HEK293 (cell line): ENCODE measurements at regions not wholly inside any gene's neighbourhood (a gene's known extent, or its start where the extent isn't known, plus 50 kb on each side); places are given as distances from the start of the nearest gene placed in this dataset.
A peak's percentile ranks its signal among the peaks of the same experiment; 100 is the strongest.

ENCODE experiments used
- CTCF ChIA-PET: fragments of 350-600 bp; formaldehyde crosslinking; extraction: SDS; loops from one replicate; lab custom pipeline; 2021; ENCODE audit warnings: antibody characterized with exemption; lab: Yijun Ruan, JAX
- POLR2A ChIA-PET: fragments of 300-600 bp; formaldehyde crosslinking; extraction: SDS; loops from one replicate; lab custom pipeline; 2020; ENCODE audit warnings: antibody characterized with exemption, inconsistent platforms; lab: Yijun Ruan, JAX
- H3K27ac ChIP-seq: fragments of 200-500 bp; sonication (Bioruptor generic); 2 replicates; pipeline ENCODE4 v1.5.1; 2014; ENCODE audit warnings: low read depth, low read length, control low read depth, inconsistent platforms; ENCODE audit errors: extremely low read depth
- H3K36me3 ChIP-seq, 2 experiments: fragments of 200-500 bp in 1 of 2; sonication (Bioruptor generic) in 1 of 2; 1 replicate in 1 of 2; 2 replicates in 1 of 2; pipeline ENCODE4 v1.5.1; 2014 to 2017; ENCODE audit warnings: inconsistent platforms in 2 of 2, low read length in 2 of 2; ENCODE audit not compliant: control insufficient read depth in 2 of 2, insufficient read depth in 1 of 2
- H3K4me1 ChIP-seq: fragments of 200-500 bp; sonication (Bioruptor generic); 2 replicates; pipeline ENCODE4 v1.5.1; 2014; ENCODE audit warnings: mild to moderate bottlenecking, low read length, inconsistent platforms; ENCODE audit not compliant: control insufficient read depth, insufficient read depth
- H3K4me3 ChIP-seq: 2 replicates; pipeline ENCODE4 v1.5.1; 2011; ENCODE audit warnings: low read depth, mild to moderate bottlenecking, control low read depth, low read length, moderate library complexity
- H3K9me3 ChIP-seq: fragments of 200-500 bp; sonication (Bioruptor generic); 2 replicates; pipeline ENCODE4 v1.5.1; 2014; ENCODE audit warnings: low read depth, low read length, inconsistent platforms; ENCODE audit not compliant: control insufficient read depth, insufficient read depth
- HOXC10 ChIP-seq: sonication (generic); formaldehyde crosslinking; IDR thresholded peaks from 2 replicates; pipeline ENCODE4 v1.8.1; 2023; ENCODE audit warnings: mild to moderate bottlenecking, missing genetic modification reagents
- TCF7L2 ChIP-seq: IDR thresholded peaks from 2 replicates; pipeline ENCODE4 v1.6.1; 2011; ENCODE audit warnings: low read depth, mild to moderate bottlenecking, inconsistent platforms, low read length, moderate library complexity, borderline replicate concordance
- ZBTB20 ChIP-seq: fragments of 450-650 bp; formaldehyde crosslinking; IDR thresholded peaks from 2 replicates; pipeline ENCODE4 v1.5.1; 2016; ENCODE audit warnings: missing biosample characterization, missing genetic modification characterization
- ZBTB26 ChIP-seq: fragments of 450-650 bp; formaldehyde crosslinking; optimal IDR thresholded peaks from 2 replicates; pipeline ENCODE3; 2016; ENCODE audit warnings: missing biosample characterization, mild to moderate bottlenecking, missing genetic modification characterization
- ZFHX2 ChIP-seq: fragments of 450-650 bp; formaldehyde crosslinking; conservative IDR thresholded peaks from 2 replicates; pipeline ENCODE4 v1.5.1; 2016; ENCODE audit warnings: missing biosample characterization, missing genetic modification characterization
- ZNF114 ChIP-seq: fragments of 450-650 bp; formaldehyde crosslinking; IDR thresholded peaks from 2 replicates; pipeline ENCODE4 v1.5.0; 2017; ENCODE audit warnings: missing biosample characterization, missing genetic modification characterization
- ZNF133 ChIP-seq: fragments of 450-650 bp; formaldehyde crosslinking; IDR thresholded peaks from 2 replicates; pipeline ENCODE4 v1.5.1; 2016; ENCODE audit warnings: missing biosample characterization, missing genetic modification characterization
- ZNF214 ChIP-seq: fragments of 450-650 bp; formaldehyde crosslinking; IDR thresholded peaks from 2 replicates; pipeline ENCODE4 v1.5.1; 2017; ENCODE audit warnings: missing biosample characterization, mild to moderate bottlenecking, missing genetic modification characterization, borderline replicate concordance
- ZNF292 ChIP-seq: fragments of 450-650 bp; formaldehyde crosslinking; IDR thresholded peaks from 2 replicates; pipeline ENCODE4 v1.5.1; 2016; ENCODE audit warnings: low read depth, missing biosample characterization, missing genetic modification characterization, borderline replicate concordance
- ZNF600 ChIP-seq: fragments of 450-650 bp; formaldehyde crosslinking; IDR thresholded peaks from 2 replicates; pipeline ENCODE4 v1.5.1; 2016; ENCODE audit warnings: missing biosample characterization, missing genetic modification characterization
- ZNF707 ChIP-seq: fragments of 450-650 bp; formaldehyde crosslinking; IDR thresholded peaks from 2 replicates; pipeline ENCODE4 v1.5.1; 2016; ENCODE audit warnings: missing biosample characterization, missing genetic modification characterization
- TF ChIP-seq, protein P1 (sequence below): fragments of 450-650 bp; formaldehyde crosslinking; IDR thresholded peaks from 2 replicates; pipeline ENCODE4 v1.5.1; 2016; ENCODE audit warnings: missing biosample characterization, missing genetic modification characterization
- TF ChIP-seq, protein P2 (sequence below): fragments of 450-650 bp; formaldehyde crosslinking; conservative IDR thresholded peaks from 2 replicates; pipeline ENCODE4 v1.5.1; 2016; ENCODE audit warnings: low read depth, missing biosample characterization, missing genetic modification characterization
- TF ChIP-seq, protein P3 (sequence below): fragments of 450-650 bp; formaldehyde crosslinking; IDR thresholded peaks from 2 replicates; pipeline ENCODE4 v1.5.1; 2016; ENCODE audit warnings: missing biosample characterization, missing genetic modification characterization

GRCh38 chr3:182078929-182079328, 367.2 kb downstream of the SOX2 start (continued):
- TF ChIP-seq ZNF133 (tag by site-specific recombination) (no peak), ZBTB26 (tag by site-specific recombination) (no peak), ZNF114 (tag by site-specific recombination) (no peak)
- TF ChIP-seq, all 188 proteins: peak for 0

DNA sequence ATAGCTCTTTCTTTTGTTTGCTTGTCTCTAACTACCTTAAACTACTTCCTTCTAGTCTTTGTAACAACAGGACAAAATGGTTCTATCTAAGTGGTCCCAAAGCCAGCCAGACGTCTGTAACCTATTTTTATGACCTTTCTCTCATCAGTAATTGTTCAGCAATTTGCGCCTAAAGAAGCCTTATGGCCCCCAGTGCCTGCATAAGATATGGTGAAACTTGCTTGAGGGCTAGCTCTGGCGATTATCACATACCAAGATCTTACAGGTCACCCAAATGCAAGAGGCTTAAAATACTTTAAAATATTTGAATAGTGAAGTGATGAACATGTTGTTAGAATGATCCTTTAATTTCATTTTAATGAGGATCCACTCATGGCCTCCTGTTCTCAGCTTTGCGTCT, 369.4 kb downstream of the SOX2 start:
- H3K4me3 ChIP-seq: no peak overlapping the region
- TF ChIP-seq ZNF292 (no peak), HOXC10 (CRISPR knock-in tag) (no peak), TCF7L2 (no peak)
- TF ChIP-seq, protein P1, sequence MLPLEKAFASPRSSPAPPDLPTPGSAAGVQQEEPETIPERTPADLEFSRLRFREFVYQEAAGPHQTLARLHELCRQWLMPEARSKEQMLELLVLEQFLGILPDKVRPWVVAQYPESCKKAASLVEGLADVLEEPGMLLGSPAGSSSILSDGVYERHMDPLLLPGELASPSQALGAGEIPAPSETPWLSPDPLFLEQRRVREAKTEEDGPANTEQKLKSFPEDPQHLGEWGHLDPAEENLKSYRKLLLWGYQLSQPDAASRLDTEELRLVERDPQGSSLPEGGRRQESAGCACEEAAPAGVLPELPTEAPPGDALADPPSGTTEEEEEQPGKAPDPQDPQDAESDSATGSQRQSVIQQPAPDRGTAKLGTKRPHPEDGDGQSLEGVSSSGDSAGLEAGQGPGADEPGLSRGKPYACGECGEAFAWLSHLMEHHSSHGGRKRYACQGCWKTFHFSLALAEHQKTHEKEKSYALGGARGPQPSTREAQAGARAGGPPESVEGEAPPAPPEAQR (tag by site-specific recombination): no peak
- POLR2A ChIA-PET: no interaction called here
- H3K4me1 ChIP-seq: no peaks in the 10 kb centered on the region
- no peaks in the 10 kb centered on the region for H3K36me3 ChIP-seq
- no peak overlapping the region for H3K27ac ChIP-seq
- no peaks in the 10 kb centered on the region for H3K9me3 ChIP-seq
- CTCF ChIA-PET: no interaction called here

GRCh38 chr3:182083112-182083511, 371.4 kb downstream of the SOX2 start:
- H3K27ac ChIP-seq: no peak overlapping the region
- H3K9me3 ChIP-seq: no peaks in the 10 kb centered on the region
- H3K4me3 ChIP-seq: no peak overlapping the region
- no peak for TF ChIP-seq ZNF600
- POLR2A ChIA-PET: no interaction called here
- H3K36me3 ChIP-seq: no peaks in the 10 kb centered on the region
- H3K4me1 ChIP-seq: no peaks in the 10 kb centered on the region
- CTCF ChIA-PET: interaction anchor here (1.1 kb wide), 1 partner anchor 146 kb away, joined by 3 read pairs; no protein-coding TSS in a partner anchor

DNA sequence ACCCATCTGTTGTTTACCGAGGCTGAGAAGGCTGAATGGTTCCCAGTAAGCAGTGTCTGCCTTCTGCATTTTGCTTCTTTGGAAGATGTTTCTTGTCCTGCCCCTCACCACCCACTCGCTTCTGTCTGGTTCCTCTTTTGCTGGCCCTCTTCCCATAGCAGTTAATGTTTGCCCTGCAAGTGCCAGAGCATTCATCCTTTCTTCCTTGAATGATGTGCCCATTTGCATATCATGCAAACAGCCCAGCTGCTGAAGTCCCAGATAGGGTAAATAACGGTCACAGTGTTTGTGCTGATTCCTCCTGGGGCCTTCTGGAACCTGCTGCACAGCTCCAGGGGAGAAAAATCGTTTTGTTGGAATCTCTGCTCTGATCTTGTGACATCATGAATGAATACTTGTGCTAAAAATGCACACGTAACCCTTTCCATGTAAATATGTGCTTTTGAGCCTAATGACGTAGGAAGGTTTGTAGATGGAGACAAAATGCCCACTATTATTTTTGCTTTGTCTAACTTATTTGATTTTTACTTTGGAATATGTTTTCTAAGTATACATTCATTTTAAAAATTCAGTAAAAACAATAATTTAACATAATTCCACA, 381.0 kb downstream of the SOX2 start:
- H3K27ac ChIP-seq: no peak overlapping the region
- CTCF ChIA-PET: no interaction called here
- no peaks in the 10 kb centered on the region for H3K4me1 ChIP-seq
- POLR2A ChIA-PET: no interaction called here
- H3K36me3 ChIP-seq: no peaks in the 10 kb centered on the region
- no peaks in the 10 kb centered on the region for H3K9me3 ChIP-seq
- no peak for TF ChIP-seq ZNF114 (tag by site-specific recombination)
- TF ChIP-seq ZNF214: no peak
- TF ChIP-seq, protein P2, sequence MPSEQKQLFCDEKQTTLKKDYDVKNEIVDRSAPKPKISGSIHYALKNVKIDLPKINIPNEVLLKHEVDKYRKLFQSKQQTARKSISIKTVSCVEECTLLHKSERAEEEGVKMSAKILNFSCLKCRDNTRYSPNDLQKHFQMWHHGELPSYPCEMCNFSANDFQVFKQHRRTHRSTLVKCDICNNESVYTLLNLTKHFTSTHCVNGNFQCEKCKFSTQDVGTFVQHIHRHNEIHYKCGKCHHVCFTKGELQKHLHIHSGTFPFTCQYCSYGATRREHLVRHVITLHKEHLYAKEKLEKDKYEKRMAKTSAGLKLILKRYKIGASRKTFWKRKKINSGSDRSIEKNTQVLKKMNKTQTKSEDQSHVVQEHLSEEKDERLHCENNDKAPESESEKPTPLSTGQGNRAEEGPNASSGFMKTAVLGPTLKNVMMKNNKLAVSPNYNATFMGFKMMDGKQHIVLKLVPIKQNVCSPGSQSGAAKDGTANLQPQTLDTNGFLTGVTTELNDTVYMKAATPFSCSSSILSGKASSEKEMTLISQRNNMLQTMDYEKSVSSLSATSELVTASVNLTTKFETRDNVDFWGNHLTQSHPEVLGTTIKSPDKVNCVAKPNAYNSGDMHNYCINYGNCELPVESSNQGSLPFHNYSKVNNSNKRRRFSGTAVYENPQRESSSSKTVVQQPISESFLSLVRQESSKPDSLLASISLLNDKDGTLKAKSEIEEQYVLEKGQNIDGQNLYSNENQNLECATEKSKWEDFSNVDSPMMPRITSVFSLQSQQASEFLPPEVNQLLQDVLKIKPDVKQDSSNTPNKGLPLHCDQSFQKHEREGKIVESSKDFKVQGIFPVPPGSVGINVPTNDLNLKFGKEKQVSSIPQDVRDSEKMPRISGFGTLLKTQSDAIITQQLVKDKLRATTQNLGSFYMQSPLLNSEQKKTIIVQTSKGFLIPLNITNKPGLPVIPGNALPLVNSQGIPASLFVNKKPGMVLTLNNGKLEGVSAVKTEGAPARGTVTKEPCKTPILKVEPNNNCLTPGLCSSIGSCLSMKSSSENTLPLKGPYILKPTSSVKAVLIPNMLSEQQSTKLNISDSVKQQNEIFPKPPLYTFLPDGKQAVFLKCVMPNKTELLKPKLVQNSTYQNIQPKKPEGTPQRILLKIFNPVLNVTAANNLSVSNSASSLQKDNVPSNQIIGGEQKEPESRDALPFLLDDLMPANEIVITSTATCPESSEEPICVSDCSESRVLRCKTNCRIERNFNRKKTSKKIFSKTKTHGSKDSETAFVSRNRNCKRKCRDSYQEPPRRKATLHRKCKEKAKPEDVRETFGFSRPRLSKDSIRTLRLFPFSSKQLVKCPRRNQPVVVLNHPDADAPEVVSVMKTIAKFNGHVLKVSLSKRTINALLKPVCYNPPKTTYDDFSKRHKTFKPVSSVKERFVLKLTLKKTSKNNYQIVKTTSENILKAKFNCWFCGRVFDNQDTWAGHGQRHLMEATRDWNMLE (tag by site-specific recombination): no peak
- no peak for TF ChIP-seq ZBTB20 (tag by site-specific recombination)
- TF ChIP-seq, protein P3, sequence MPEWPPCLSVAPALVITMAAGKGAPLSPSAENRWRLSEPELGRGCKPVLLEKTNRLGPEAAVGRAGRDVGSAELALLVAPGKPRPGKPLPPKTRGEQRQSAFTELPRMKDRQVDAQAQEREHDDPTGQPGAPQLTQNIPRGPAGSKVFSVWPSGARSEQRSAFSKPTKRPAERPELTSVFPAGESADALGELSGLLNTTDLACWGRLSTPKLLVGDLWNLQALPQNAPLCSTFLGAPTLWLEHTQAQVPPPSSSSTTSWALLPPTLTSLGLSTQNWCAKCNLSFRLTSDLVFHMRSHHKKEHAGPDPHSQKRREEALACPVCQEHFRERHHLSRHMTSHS: no peak
- TF ChIP-seq ZFHX2 (tag by site-specific recombination): 0 out of 2 replicates have a peak, but pooled peaks have one; percentile 33
- TF ChIP-seq ZNF707 (tag by site-specific recombination): no peak
- no peak overlapping the region for H3K4me3 ChIP-seq
